GM19372 (cell line): ENCODE measurements at regions not wholly inside any gene's neighbourhood (a gene's known extent, or its start where the extent isn't known, plus 50 kb on each side); places are given as distances from the start of the nearest gene placed in this dataset.

Experiments
- ATAC-seq: cut with Tn5 transposase; IDR thresholded peaks from one replicate; pipeline ENCODE4 v1.9.1; 2021; ENCODE audit warnings: mild to moderate bottlenecking, low read depth, moderate library complexity; ENCODE audit not compliant: unreplicated experiment

DNA sequence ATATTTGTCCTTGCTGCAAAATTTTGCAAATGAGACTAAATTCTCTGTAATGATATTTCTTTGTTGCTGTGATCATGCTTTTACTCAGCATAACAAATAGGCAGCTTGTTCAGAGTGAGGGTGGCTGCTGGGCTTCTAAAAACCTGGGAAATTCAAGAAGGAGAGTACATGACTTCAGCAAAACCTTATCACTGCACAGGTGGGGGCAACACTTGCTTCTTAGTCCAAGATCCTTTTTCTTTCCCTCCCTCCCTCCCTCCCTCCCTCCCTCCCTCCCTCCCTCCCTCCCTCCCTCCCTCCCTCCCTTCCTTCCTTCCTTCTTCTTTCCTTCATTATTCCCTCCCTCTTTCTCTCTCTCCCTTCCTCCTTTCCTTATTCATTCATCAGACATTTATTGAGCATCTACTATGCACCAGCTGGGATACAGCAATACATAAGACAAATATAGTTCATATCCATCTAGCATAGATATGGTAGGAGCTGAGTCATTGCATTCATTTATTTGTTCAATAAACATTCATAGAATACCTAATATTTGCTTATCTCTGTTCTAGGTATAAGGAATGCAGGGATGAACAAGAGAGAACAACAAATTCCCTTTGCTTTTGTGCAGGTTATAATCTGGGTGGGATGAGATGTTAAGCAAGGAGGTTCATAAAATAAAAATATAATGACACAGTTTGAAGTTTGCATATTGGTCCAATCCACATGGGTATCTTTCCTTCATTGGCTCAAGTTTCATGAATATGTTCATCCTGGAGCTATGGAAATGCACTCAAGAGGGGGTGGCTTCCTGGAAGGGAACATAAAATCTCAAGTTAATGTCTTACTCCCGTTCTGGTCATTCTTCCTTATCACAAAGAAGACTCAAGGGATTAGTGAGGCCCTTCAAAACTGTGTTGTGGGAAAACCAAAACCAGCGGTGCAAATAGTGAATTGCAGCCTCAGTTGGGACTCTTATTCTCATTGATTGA is 210.7 kb downstream of the PDCD6IP start:
- ATAC-seq = no peak

DNA sequence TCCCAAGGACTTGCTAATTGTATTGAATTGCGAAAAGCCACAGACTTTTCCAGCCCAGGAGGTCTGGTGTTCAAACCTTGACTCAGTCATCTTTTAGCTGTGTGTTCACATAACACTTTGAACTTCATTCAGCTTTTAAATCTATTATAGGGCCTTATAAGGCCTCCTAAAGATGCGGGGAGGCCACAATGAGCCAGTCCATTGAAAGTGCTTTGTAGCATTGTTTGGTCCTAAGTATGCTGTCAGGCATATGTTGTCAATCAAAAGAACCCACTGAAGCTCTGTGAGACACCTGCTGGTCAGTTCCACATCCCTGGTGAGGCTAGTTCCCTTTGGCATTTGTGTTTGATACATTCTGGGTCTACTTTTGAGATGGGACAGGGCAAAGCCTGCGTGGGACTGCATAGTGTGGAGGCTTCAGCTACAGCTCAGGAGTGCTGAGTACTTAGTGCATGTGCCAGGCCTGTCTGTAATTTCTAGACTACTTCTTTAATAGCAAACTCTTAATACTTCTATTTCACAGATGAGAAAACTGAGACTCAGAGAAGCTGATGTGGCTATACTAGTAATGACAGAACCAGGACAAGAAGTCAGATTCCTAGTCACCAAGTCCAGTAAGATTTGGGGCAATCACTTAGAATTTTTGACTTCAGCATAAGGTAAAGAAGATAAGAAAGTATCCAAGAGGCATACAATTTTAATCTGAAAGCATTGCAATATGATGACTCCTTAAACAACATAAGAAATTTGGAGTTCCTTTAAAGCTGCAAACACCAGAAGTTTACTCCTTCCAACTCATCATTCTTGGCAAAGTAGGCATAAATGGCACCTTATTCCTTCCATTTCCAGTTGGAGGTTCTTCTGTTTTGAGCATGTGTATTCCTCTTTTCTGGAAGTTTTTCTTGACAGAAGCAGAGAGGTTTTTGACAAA is 213.0 kb downstream of the PDCD6IP start:
- ATAC-seq = no peak

DNA sequence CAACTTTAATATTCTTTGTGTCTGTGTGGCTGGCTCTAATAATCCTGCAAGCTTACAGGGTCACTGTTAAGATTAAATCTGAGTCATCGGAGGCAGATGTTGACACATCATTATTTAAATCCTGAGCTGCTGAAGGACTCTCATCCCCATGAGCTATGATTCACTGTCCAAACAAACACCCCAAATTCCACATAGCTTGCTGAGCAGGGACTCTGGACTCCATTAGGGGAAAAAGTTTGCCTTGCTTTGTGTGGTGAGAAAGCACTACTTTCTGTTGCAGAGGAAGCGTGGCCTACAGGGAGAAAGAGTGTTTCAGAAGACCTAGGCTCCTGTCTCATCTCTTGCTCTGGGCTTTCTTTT is 213.7 kb downstream of the PDCD6IP start:
- ATAC-seq = no peak

DNA sequence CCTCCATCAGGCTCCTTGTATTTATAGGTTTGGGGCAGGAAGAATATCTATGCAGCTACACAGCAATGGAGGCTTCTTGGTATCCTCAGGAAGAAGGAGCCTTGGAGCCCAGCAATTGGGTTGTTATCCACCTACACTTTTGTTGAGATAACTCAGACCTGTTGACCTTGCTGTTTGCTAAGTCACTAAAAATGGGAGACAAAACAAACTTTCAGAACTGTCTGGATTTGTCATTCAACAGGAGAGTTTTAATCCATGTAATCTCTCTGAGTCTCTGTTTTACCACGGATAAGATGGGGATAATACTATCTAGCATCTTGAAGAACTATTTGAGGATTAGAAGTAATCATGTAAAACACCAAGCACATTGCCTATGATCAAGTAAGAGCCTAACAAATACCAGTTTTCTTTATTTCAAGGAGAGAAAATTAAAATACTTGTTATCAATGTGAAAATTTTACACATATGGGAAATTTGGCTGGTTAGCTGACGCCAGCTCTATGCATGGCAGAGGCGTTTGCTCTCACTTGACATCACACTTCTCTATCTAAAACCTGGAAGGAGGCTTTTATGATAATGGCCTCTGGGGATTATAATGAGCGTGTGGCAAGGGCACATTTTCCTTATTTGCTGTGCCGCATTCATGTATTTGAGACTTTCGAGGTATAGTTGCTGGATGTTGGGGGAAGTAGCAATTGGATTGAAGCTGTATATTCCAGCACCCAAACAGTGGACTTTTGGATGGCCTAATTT is 215.6 kb downstream of the PDCD6IP start:
- ATAC-seq = no peak

DNA sequence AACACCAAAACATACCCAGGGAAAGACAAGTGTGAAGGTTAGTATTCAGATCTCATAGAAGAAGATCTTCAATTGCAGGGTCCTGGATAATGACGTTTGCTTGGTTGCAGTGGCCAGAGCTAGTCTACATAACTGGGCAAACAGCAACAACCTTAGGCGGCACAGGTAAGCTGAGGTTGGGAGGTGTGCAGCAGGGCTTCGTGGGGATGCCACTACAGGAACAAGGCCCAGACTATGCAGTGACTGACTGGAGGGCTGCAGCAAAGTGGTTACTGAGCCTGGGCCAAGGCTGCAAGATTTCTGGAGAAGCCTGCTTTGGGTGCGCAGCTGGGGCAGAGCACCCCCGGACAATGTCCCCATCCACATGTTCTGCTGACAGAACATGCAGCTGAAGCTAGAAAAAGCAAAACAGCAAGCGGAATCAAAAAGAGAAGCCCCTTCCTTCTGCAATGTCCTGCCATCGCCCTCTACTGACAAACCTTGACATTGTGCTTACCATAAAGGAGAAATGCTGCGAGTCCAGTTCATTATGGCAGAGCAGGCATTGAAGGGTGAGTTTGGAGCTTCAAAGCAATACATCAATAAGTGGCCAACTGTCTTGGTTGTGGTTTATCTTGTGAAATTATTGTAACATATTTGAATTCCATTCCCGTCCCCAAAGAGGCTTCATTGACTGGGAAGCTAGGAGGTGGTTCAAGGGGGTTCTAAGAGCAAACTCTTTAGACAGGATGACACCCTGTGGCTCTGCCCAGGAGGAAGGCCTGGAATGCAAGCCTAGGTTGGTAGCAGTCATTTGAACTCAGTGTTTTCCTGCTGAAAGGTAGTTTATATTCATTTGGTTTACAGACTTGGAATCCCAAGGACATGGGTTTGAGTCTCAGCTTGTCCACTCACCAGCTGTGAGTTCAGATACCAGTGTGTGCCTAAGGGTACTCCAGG is 217.0 kb downstream of the PDCD6IP start:
- no peak for ATAC-seq

DNA sequence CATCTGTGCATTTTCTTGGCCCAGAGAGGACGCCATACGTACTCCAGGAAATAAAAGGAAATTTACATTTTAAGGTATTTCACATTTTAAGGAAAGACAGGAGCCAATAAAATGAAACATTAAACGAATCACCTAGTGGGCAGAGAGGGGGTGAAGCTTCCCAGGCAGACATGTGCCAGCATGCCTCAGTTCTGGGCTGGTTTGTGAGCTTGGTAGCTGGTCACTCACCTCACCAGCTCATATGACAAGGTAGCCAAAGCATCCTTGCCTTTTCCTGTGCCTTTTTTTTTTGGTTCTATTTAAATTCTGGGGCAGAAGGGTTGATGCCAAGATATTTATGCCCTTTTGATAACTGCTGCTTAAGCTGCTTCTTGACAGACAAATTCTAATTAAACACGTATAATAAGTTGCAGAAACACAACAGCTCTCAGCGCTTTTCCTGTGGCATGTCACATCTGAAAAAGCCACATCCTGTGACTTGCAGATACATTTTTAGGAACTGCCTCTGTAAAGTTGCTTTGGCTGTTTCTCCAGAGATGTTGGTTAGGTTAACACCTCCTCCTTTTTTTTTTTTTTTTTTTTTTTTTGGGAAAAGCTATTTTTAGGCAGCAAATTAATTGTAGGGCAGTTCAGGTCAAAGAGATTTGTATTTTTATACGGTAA is 218.6 kb downstream of the PDCD6IP start:
- no peak for ATAC-seq

DNA sequence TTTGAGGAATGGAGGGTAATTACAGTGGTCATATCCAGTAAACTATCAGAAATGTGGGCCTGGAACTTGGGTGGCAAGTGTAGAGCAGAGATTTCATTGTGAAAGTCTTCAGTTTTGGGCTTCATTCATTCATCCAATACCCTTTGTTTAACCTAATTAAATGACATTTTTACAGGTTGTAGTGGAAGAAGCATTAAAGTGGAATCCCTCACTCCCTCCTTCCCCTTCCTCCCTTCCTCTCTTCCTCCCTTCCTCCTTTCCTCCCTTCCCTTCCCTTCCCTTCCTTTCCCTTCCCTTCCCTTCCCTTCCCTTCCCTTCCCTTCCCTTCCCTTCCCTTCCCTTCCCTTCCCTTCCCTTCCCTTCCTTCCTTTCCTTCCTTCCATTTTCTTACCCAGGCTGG is 219.3 kb downstream of the PDCD6IP start:
- no peak for ATAC-seq

DNA sequence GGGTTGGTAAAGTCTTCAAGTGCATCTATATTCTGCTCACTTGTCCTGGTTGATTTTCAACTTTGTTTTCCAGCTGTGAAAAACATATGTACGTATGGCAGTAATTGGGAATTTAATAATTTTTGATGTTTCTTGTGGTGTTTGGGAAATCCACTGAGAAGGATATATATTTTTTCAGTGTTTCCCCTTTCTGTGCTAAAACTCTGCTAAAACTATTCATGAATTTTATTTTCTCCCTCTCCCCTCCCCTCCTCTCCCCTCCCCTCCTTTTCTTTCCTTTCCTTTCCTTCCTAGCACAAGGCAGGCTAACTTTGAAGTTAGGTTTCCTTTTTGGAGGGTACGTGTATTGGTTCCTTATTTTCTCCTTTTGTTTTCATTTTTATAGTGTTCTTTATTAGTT is 220.7 kb downstream of the PDCD6IP start:
- ATAC-seq = no peak

DNA sequence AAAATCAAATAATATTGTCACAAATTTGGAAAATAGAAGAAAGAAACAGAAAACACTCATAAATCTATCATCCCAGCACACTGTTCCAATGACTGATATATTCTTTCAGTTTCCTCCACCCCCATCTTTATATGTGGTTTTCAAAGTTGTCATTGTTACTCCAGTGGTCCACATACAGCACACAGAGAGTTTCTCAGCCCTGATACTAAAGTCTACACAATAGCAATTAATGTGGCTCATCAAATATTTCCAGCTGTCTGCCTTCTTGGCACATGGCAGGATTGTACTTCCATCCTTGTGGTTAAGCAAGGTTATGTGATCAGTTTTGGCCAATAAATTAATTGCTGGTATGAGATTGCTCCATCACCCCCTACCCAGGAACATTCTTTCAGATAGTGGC is 221.7 kb downstream of the PDCD6IP start:
- ATAC-seq = no peak

DNA sequence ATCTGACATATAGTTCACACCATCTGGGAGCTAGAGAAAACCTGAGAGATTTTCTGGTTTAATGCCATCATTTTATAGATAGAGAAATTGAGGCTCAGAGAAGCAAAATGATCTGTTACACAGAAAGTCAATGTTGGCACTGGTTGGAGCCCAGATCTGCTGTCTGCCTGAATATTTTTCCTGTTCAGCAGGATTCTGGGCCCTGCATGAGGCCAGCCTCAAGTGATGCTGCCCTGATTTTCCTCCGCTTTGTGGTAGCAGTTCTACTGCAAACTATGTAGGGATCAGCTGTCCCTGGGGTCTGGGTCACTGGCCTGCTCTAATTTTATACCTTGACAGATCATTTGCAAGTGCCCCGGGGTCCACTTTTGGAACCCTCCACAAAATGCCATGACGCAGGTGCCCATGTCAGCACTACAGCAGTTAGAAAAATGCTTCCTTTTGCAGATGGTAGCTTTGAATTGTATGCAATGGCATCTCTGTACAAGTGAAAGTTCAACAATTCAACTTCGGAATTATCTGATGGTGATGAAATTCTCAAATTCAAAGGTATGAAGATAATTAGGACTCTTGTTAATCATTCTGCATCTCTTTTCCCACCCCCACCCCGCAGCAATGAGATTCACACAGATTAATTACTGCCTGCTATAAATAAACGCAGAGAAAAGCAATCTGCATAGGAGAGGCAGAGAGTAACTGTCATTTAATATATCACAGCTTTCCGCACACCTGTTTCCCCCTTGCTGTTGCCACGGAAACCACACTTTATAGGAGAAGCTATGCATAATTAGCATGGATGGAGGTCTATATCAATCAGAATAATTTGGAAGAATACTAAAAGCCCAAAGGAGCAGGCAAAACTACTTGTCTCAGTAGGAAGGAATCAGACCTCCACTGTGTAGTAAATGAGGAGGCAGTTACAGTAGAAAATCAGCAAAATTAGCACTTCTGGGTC is 222.6 kb downstream of the PDCD6IP start:
- ATAC-seq = no peak

DNA sequence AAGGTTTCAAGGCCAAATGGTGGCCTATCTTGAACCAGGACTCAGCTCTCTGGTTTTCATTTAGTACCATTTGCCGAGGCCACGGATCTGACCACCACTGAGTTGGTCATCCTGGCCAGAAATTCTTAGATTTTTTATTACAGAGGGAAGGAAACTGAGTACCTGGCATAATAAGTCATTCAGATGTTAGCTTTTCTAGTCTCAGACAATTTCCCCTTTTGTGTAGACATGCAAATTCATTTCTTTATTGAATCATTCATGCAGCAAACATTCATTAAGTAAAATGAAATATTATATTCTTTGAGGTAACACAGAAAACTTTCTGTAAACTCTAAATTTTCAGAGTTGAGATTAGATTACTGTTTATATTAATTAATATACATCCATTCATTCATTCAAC is 223.7 kb downstream of the PDCD6IP start:
- no peak for ATAC-seq

DNA sequence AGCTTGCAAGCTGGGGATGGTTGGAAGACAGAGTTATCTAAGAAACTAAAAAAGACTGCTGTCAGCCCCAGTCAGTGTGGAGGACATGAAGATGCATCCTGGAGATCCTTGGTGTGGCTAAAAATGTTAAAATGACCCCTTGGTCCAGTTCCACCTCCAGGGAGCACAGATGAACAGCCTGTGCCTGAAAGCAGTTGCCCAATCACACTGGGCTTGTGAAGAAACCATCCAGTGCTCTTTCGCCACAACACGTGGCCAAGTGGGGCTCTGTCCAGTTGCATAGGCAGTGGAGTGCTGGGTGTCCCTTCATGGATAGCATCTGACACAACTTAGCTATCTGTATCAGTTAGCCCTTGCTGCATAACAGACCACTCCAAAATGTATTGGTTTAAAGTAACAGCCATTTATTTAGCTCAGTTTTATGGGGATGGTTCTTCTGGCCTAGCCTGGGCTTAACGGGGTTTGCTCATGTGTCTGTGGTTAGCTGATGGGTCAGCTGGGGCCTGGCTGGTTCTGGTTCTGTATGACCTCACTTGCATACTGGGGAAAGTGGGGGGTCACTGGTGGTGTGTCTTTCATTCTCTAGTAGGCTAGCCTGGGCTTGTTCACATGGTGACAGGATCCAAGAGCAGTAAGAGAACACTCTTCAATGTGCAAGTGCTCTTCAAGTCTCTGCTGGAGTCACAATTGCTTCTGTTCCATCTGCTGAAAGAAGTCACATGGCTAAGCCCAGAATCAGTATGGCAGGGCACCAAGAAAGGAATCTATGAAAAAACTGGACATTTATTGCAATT is 226.2 kb downstream of the PDCD6IP start:
- no peak for ATAC-seq

DNA sequence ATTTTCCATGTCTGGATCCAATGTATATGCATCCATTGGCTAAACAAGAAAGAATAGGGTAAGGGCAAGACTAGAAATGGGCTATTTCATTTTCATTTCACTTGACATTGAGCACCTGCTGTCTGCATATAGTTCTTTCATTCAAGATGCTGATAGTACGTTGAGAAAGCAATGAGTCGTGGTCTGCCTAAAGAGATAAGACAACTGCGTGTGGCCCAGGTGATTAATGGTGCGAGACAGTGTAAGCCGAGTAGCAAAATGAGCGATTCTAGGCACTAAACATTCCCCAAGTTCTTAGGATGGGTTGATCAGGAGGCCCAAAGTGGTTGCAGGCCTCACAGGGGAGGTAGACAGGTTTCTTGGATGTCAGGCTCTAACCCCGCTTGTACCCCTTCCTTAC is 235.4 kb downstream of the PDCD6IP start:
- ATAC-seq = no peak

DNA sequence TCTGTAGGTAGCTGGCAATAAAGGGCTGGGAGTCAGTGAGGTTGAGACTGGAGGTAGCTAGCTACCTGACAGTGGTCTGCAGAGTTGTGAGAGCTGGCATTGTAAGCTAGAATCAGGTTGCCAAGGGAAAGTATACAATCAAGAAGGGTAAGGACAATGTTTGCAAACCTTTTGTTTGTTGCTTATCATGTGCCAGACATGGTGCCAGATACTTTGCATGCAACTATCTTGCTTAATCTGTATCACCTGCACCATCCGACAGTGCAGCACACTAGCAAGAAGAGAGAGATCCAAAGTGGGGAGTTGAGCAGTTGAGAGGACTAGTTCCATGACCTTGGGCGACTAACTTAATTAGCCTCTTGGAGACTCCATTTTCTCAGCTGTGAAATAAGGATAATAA is 236.4 kb downstream of the PDCD6IP start:
- ATAC-seq = no peak

DNA sequence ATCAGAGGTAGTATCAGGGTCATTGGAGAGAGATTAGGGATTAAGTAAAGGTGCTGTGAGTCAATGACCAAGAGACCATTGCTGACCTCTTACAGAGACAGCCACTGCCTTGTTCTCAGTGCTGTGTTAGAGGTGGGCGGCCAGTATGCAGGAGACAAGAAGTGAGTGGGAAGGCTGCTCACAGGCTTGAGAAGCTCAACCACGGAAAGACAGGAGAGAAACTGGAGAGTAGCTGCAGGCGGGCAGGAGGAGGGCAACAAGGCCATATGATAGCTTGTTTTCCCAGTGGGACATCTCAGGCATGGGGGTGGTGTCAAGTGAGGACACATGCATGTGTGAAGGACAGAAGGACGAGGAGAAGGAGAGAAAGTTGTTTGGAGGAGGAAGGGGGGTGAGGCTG is 237.3 kb downstream of the PDCD6IP start:
- ATAC-seq = no peak

DNA sequence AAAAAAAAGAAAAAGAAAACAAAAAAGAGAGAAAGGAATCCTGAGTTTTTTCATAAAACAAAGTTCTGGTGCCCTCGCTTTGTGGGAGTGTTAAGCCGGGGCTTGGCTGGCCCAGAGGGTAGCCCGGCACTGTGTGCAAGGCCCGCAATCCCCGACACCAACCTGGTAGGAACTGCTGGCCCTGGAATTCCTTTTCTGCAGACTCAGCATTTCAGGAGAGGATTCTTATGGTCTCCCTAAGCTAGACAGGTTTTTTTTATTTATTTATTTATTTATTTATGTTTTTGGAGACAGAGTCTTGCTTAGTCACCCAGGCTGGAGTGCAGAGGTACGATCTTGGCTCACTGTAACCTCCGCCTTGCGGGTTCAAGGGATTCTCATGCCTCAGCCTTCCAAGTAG is 238.8 kb downstream of the PDCD6IP start:
- no peak for ATAC-seq

DNA sequence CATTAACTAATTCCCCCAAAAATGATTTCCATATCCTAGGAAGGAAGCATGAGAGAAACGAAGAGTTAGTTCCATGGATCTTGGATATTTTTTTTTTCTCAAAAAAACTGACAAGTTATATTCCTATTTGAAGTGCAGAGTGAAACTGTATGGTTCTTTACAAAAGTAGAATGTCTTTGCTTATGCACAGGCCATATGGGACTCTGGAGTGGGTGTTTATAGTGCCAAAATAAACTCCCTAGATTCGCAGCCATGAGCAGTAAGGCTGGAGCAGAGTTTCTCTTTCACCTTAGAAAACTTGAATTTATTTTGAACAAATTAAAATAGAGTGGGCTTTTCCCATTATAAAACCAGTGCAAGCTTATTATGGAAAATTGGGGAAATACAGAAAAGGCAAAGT is 239.7 kb downstream of the PDCD6IP start:
- no peak for ATAC-seq
